Nucleus accumbens (tissue), 56 donors: ENCODE measurements at regions not wholly inside any gene's neighbourhood (a gene's known extent, or its start where the extent isn't known, plus 50 kb on each side); places are given as distances from the start of the nearest gene placed in this dataset.

Experiments
- DNase-seq, 56 donors: peaks; one replicate each; lab custom pipeline; 2025; lab: John Stamatoyannopoulos, UW

DNA sequence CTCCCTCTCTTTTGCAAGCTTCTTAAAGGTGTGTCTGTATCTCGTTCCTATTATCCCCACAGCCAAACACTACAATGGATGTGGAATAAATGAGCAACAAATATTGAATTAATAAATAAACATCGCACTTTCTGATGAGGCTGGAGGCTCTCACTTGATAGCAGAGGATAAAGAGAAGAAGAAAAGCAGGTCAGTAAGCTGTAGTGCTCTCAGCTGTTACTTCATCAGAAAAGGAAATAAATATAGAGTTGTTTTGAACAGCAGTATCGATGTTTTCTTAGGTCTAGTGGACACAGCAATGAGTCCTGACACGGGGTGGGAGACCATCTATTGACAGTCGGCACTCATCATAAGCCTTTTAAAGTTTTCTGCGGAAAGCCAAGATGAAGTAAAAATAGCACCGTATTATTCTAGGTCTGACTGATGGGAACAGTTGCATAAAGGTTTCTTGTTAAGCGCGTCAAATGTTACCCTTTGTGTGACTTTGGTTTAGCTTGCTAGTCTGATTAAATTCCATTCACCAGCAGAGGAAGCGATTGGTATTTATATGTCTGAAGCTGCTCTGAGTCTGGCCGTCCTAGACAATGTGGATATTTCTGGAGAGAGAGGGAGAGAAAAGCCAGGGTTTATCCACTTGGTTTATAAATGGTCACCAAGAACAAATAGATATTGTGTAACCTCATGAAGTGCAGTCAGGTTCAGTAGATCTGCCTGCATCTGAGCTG lies 646.1 kb downstream of the CDH11 start:
- DNase-seq: peak in 5 of 56 donors; percentile 6 to 23 (median 12)

DNA sequence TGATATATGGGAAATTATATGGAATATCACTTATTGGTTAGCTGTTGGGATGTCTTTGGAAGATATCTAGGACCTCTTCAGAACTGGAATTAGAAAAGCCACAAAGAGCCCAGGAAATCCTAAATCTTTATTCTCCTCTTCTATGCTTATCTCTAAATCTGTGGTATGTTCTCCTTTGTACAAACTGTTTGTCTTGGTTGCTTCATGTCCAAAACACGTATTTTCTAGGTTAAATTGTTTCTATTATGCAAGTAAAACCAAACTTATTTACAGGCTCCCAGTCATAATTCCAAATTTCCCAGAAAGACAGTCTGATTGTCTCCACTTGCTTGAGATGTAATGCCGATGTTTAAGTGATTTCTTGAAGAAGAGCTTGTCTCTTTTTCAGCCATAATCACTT lies 650.9 kb downstream of the CDH11 start:
- DNase-seq: no peak

DNA sequence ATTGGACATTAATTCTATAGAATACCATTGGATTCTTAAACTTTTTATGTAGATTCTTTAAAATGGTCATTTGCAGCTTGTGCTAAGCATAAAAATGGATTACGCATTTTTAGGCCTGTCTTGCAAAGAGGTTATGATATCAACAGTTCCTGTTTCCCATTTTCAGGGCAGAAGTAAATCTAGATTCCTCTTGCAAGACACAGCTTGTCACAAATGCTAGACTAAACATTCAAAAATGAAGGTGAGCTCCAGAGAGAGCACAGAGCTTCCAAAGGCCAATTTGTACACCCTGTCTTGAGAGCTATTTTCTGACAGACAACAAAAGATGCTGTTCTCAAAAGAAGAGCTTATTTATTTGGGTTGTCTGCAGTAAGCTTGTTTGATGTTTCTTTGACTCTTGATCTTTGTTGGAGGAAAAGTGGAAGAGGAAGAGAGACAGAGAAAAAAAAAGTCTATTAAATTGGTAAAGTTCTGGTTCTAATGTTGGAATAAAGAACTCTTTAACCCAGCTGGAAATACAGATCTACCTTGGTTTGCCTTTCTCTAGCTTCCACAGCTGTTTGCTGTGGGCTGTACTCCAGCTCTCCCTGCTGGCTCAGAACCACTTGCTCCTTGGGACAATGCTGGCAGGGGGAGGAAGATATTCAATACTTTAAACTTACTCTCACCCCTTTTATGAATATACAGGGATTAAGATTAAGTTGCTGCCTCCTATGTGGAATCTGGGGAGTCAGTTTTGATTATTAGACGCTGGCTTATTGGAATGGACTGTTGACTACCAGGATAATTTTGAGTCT lies 651.8 kb downstream of the CDH11 start:
- peak in 1 of 56 donors; percentile 3 for DNase-seq

DNA sequence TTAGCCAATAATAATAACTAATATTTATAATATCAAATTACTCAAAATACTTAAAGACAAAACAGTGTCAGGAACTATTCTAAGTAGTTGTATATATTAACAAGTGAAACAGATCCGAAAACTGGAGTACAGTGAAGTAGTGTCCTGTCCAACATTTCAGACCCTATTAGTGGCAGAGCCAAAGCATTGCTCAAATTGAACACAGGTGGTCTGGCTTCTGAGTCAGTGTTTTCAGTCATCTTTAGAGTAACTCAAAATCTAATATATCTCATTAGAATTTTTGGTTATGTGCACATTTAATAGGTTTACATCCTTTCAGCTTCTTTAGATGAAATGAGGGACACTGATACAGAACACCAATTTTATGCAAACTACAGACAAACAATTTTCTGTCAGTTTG lies 652.5 kb downstream of the CDH11 start:
- DNase-seq: no peak

DNA sequence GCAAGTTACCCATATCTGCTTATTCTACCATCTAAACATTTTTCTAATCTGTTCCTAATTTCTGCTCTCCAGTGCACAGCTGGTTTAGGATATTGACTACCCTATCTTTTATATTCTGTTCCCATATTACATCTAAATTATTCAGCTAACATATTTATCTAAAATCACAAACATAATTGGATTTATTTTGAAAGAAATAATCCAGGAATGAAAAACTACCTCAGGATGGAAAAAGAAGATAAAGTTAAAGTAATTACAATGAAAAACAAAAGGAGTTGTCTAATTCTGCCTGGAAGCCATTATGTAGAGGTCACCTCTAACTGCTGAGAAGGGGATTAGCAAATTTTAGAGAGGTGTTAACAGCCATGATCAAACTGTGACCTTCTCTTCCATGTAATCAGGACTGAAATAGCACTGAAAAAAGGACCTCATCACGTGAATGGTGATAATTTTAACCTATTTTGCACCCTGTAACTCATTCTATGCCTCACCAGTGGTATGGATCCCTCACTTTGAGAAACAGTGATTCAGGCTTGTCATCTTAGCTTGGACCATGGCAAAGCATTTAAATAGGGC lies 653.3 kb downstream of the CDH11 start:
- DNase-seq: no peak

DNA sequence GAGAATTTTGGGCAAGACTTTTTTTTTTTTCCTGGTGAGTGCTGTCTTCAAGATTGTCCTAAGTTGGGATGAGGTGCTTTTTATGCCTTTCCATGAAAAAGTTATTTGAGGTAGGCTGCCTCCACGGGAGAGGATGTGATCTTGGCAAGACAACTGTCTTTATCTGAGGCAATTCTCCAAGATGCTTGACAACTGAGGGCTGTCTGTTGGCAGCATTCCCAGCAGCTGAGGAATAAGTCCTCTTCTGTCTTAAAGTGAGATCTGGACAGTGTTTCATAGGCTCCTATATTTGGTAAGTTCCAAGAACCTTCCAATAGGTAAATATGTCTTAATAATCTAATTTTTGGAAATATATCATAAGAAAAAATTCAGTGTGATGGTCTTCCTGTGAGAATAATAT lies 662.0 kb downstream of the CDH11 start:
- DNase-seq: peak in 1 of 56 donors; percentile 6

DNA sequence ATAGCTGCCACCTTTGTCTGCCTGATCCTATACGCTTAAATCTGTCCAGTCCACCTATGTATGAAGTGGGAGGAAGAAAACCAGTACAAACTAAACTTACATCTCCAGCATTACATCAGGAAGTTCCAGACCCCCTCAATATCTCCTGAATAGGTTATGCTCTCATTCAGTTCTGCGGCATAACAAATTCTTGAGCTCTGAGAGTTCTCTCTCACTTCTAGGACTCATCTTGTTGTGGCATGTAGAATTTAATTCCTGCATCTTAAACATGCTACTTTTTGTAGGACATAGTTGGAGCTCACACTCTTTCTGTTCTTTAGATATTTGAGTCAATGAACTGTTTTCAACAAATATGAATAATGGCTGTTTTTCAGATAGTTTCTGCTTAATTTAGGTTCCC lies 662.5 kb downstream of the CDH11 start:
- no peak for DNase-seq

DNA sequence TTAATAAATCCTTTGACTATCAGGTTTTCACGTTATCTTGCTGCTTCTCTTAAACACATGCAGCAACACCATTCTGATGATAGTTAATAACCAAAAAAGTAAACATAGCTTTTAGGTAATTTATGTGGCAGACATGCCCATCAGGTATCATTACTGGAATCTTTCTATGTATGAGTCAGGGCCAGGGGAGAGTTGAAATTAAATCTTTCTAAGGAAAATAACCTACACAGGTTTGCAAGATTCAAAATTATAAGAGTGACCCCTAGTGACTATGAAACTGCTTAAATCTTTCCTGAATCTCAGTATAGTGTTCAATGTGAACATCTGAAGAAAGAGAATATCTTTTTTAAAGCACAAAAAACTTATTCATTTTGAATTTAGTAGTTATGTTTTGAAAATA lies 666.6 kb downstream of the CDH11 start:
- DNase-seq: no peak

DNA sequence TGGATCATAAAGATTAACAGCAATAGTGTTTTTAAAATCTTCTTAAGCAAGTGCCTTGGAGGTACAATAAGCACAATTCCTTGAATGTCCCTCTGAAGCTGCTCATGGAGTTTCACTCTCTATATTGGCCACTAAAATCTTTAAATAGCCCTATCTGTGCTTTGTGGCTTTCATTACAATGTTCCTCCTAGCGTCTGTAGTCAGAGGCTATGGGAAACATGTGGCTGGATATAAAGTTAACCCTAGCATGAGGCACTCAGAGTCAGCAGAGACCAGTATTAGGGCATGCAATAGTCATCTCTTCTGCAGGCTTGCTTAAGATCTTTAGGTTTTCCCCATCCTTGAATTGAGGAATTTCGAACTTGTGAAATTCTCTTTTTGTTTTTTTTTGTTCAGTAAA lies 668.2 kb downstream of the CDH11 start:
- no peak for DNase-seq

DNA sequence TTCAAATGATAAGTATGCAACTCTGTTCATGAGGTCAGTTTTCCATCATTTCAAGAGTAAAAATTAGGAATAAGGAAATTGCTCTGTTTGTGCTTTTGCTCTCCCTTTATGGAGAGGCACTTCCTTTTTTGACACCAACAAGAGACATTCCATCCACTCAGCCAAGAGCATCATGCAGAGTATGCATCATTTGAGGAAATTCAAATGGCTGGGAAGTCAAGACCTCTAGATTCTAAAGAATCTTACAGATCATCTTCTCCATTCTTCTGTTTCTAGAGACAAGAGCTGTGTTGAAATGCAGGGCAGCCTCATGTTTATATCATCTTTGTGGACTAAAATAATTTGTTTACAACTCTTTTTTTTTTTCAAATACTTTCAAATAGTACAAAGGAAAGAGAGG lies 669.4 kb downstream of the CDH11 start:
- DNase-seq: no peak

DNA sequence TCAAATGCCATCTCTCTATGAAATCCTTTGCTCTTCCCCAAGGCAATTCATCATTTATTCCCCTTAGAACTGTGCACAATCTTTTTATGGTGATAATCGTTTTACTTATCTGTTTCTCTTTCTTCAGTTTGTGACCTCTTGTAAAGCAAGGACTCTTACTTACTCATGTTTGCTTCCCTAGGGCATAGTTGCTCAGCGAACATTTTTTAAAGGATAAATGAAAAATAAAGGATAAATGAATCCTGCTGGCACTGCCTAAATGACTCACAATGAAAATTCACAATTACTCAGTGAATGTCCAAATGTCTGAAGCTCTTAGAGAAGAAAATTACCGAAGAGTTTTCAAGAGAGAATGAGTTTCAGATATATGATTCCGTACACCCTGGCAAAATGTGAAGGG lies 671.7 kb downstream of the CDH11 start:
- DNase-seq: no peak

DNA sequence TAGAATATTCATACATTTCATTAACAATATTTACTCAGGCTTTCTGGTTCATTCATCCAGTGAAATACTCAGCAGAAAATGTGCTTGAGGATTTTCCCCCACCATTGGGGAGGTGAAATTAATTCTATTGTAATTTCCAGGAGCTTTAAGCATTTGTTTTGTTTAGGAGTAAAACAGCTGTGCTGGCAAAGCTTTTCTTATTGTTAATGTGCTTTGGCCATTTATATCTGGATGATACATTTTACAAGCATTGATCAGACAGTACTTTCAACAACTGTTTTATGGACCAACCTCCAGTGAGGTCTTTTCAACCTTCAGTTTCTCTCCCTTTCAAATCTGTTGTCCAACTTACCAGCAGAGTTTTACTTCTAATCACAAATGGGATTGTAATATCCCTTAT lies 672.4 kb downstream of the CDH11 start:
- DNase-seq: no peak

DNA sequence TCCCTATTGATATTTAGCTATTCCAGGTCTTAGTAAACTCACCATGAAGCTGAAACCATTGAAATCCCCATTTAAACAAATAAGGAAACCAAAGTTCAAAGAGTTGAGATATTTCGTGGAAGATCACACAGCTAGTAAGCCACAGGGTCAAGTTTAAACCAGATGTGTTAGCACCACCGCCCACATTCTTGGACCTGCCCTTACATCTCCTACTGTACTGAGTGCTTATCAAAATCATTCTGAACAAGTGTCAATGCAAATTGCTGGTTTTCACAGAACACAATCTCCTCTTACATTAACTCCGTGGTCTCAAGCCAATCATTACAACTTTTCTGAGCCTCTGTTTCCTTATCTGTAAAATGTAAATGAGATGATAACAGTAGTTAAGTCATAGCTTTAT lies 676.2 kb downstream of the CDH11 start:
- no peak for DNase-seq

DNA sequence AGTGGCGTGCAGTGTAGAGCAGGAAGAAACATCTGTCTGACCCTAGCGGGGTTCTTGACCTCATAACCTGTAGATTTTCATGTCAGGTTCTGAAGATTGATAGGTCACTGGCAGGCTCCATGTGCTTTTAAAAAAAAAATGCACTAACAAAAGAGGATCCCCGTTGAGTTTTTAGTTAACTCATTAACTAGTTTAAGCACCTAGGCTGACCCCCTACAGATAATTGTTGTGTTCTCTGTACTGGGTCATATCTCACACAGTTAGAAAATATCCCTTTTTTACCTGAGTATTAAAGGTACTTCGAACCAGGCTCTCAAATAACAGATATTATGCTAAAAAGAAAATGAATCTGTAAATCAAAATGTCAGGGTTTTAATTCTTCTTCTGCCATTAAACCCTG lies 676.6 kb downstream of the CDH11 start:
- no peak for DNase-seq

DNA sequence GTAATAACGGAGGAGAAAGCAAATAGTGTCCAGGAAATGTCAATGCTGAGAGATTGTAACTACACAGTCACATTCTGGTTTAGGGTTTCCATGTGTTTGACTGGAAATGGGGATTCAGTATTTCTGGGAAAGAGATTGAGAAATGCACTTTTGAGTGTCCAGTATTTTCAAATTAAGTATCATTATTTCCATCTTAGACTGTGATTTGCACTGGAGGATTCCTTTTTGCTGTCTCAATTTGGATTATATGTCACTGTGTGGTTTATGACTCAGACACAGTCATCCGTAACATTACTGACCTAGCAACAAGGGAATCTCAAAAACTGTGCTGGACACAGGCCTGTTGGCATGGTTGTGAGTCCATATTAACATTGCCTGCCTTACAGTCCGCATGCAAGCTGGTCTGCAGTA lies 681.4 kb downstream of the CDH11 start:
- no peak for DNase-seq

DNA sequence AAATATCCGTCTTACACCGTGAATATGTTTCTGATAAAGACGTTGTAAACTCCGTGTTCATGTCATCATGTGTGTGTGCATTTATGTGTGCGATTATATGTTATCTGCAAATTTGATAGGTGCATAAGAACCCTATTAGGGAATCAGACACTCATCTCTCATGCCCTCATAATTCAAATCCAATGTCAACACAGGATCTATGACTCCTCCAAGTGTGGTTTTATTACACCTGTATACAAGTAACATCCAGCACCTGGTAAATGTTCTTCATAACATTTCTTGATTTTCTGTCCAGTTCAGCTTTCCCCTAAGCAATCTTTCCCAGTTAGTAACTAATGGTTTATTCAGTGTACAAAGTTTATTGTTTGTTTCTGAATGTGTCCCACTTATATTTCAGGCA lies 681.9 kb downstream of the CDH11 start:
- no peak for DNase-seq

DNA sequence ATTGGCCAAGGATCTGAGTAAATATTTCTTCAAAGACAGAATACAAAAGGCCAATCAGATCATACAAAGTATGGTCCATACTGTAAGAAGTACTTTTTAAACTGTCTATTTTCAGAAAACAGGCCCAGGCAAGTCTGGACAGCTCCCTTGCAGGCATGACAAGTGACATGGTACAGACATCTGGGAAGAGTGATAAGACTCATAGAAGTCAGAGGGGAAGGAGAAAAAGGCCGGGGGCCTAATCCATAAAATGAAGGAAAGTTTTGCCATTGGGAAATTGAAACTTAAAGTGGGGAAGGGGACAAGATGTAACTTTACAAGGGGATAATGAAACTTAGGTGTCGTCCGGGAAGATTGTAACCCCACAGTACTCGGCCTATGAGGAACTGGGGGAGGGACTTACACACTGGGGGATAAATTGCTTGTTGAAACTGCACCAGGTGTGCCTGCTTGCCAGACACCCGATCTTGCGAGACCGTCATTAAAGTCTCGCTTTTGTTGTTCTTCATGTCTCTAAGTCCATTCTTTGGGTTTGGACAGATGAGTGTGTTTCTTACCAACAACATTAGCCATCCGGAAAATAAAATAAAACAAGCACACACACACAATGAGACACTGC lies 684.0 kb downstream of the CDH11 start:
- DNase-seq: no peak

DNA sequence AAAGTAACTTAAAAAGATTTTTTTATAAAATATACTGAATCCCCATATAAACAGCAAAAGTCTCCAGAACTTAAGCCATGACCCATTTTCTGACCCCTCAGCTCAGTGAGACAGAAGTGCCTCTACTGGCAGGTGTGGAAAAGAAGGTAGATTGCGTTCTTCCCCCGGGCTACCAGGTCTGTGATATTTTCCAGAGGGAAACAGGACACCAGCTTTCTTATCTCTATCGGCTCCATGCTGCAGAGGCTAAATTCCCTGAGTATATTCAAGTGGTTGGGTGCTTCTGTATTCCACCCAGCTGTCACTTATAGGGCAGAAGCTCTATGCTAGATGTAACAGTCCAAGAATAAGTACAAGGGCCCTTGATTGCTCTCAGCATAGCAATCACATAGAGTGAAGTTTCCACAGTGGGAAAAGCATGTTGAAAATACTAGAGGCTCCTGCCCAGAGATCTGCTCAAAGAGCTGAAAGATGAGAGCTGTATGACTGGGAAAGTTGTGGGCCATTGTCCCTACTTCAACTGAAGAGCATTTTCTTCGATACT lies 687.3 kb downstream of the CDH11 start:
- no peak for DNase-seq

DNA sequence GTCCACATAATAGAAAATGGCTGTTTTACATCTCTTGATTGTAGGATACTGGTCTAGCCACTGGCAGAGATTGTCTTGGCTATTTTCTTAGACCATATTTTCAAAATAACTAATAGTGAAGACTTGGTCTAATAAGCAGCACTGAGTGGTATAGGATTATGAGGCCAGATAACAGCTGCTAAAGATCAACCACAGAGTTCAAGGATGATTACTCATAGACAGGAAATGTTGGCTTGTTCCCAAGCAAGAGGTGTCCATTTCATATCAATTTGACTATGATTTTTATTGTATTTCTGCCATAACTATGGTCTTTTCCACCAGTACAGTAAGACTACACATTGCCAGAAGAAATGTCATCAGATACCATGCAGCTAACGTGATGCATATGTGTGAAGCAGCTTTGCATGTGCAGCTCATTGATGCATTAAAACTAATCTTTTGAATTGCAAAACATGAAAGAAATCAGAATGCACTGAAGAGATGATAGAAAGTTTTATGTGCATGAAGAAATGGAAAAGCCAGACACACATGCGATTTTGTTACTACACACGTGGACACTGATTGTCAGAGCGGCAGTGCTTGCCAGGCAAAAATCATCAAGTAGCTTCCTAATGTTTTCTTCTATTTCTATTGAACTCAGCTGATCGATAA lies 693.3 kb downstream of the CDH11 start:
- no peak for DNase-seq

DNA sequence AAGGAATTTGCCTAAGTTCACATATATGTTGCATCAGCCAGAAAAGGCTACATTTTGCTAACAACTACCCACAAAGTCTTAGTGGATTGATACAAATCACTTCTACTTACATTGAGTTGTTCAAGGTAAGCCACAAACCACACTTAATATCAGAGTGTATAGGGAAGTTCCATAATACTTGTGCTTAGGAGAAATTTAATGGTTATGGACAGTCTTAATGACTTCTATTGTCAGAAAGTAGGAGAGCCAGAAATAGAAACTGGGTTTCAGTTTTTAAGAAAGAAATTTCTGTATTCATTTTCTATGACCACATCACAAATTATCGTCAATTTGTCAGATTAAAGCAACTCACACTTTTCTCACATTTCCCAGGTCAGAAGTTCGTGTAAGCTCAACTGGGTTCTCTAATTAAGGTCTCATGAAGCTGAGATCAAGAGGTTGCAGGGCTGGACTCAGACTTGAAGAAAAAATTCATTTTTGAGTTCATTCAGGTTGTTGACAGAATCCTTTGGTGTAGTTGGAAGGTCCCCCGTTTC lies 695.7 kb downstream of the CDH11 start:
- no peak for DNase-seq
